ENCODE measurements at regions not wholly inside any gene's neighbourhood (a gene's known extent, or its start where the extent isn't known, plus 50 kb on each side); places are given as distances from the start of the nearest gene placed in this dataset.

DNA sequence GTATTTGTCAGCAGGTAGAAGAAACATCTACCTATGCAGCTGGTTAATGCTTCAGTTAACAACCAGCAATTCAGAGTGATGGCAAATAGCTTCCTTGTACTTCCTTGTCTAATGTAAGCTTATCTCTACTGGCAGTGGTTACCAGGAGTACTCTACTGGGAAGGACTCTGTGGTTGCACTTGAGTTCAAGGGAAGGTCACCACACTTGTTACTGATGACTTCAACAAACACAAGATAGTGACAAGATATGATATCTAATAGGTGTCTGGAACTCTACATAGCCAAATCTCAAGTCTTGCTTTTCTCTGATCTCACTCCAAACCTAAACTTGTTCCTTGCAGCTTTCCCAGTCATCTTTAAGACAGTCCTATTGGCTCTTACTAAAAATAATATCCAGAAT lies 1644.9 kb upstream of the TENM3 start:
- POLR2A ChIA-PET, result no interaction called here
- H3K4me1 ChIP-seq, result no peaks in the 10 kb centered on the region
- H3K4me1 Mint-ChIP-seq (ENCODE audit: low read depth, unreplicated experiment), result no peaks in the 10 kb centered on the region

DNA sequence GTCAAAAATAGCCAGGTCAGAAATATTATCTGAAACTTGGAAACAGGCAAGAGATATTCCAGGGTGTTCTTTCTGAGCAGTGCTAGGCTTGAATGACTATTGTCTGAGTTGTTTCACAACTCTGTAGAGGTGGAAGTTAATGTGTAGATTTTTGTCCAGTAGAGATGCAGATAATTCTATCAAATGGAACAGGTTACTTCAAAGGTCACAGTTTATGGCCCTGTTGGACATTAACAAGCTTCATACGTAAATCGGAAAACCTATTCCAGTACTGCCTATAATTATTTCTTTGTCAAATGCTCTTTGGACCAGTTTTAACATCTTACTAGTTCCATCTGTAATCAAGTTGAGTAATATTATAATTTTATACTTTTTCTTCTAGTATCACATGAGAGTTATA lies 1639.4 kb upstream of the TENM3 start:
- Histone ChIP-seq H3K27me3 (replicated peaks; ENCODE audit: control insufficient read depth, insufficient read depth, low read length) (no peaks in the 10 kb centered on the region), H3K9me3 (no peaks in the 10 kb centered on the region), H3K4me1 (0 out of 2 replicates have a peak, but pooled peaks cover 3% of the 10 kb centered on the region), H3K36me3 (ENCODE audit: control insufficient read depth, insufficient read depth, low read length) (no peaks in the 10 kb centered on the region), H3K4me3 (ENCODE audit: low read depth, low read length) (no peak overlapping the region)
- Mint-ChIP-seq H3K9me3 (ENCODE audit: unreplicated experiment) (no peaks in the 10 kb centered on the region), H3K4me3 (ENCODE audit: unreplicated experiment) (no peak overlapping the region), H3K27ac (ENCODE audit: unreplicated experiment) (no peak overlapping the region), H3K27me3 (ENCODE audit: insufficient read depth, unreplicated experiment) (no peaks in the 10 kb centered on the region), H3K36me3 (ENCODE audit: insufficient read depth, unreplicated experiment) (no peaks in the 10 kb centered on the region), H3K4me1 (ENCODE audit: low read depth, unreplicated experiment) (no peaks in the 10 kb centered on the region)
- intact Hi-C loops (cut with micrococcal nuclease; ENCODE audit: unreplicated experiment), result no loop called here
- ChIA-PET CTCF (no interaction called here), POLR2A (no interaction called here)
- no TSS peak for BruUV-seq (replicated peaks)
- no peak for DNase-seq
- TF ChIP-seq, protein P1, sequence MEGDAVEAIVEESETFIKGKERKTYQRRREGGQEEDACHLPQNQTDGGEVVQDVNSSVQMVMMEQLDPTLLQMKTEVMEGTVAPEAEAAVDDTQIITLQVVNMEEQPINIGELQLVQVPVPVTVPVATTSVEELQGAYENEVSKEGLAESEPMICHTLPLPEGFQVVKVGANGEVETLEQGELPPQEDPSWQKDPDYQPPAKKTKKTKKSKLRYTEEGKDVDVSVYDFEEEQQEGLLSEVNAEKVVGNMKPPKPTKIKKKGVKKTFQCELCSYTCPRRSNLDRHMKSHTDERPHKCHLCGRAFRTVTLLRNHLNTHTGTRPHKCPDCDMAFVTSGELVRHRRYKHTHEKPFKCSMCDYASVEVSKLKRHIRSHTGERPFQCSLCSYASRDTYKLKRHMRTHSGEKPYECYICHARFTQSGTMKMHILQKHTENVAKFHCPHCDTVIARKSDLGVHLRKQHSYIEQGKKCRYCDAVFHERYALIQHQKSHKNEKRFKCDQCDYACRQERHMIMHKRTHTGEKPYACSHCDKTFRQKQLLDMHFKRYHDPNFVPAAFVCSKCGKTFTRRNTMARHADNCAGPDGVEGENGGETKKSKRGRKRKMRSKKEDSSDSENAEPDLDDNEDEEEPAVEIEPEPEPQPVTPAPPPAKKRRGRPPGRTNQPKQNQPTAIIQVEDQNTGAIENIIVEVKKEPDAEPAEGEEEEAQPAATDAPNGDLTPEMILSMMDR (IDR thresholded peaks at IDR 0.05; ENCODE audit: insufficient read depth in 1 of 2, low read depth in 1 of 2, low read length in 1 of 2, severe bottlenecking in 1 of 2, unreplicated experiment in 1 of 2), result no peak

More for the DNA sequence above, 1644.9 kb upstream of the TENM3 start:
- H3K27ac Mint-ChIP-seq (ENCODE audit: unreplicated experiment), result no peak overlapping the region
- H3K36me3 ChIP-seq (ENCODE audit: control insufficient read depth, insufficient read depth, low read length), result no peaks in the 10 kb centered on the region
- H3K27me3 Mint-ChIP-seq (ENCODE audit: insufficient read depth, unreplicated experiment), result peaks cover 2% of the 10 kb centered on the region
- no peak overlapping the region for H3K4me3 Mint-ChIP-seq (ENCODE audit: unreplicated experiment)
- H3K4me3 ChIP-seq (ENCODE audit: low read depth, low read length), result no peak overlapping the region
- no TSS peak for BruUV-seq (replicated peaks)
- TF ChIP-seq, protein P1 (IDR thresholded peaks at IDR 0.05; ENCODE audit: insufficient read depth in 1 of 2, low read depth in 1 of 2, low read length in 1 of 2, severe bottlenecking in 1 of 2, unreplicated experiment in 1 of 2), result no peak
- DNase-seq, result no peak
- H3K27me3 ChIP-seq (replicated peaks; ENCODE audit: control insufficient read depth, insufficient read depth, low read length), result no peaks in the 10 kb centered on the region
- CTCF ChIA-PET, result no interaction called here
- no peaks in the 10 kb centered on the region for H3K9me3 ChIP-seq
- H3K36me3 Mint-ChIP-seq (ENCODE audit: insufficient read depth, unreplicated experiment), result no peaks in the 10 kb centered on the region
- intact Hi-C loops (cut with micrococcal nuclease; ENCODE audit: unreplicated experiment), result no loop called here
- no peaks in the 10 kb centered on the region for H3K9me3 Mint-ChIP-seq (ENCODE audit: unreplicated experiment)

DNA sequence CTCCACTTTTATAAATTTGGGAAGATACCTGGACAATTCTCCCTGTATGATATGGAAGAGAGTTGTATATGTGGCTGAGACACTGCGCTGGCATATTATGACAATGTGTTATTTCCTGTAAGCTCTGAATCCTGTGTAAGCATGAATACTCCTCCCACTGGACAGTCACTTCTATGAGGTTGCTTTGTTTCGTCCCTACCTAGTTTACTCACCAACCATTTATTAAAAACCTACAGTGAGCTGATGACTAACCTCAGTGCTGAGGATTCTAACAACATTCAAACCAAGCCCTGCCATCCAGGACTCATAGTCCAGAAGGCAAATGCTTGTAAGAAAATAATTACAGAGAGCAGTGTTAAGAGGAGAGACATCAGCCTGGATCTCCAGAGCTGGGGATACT lies 1632.9 kb upstream of the TENM3 start:
- H3K36me3 Mint-ChIP-seq (ENCODE audit: insufficient read depth, unreplicated experiment), result no peaks in the 10 kb centered on the region
- no peak overlapping the region for H3K4me3 Mint-ChIP-seq (ENCODE audit: unreplicated experiment)
- TF ChIP-seq, protein P1 (IDR thresholded peaks at IDR 0.05; ENCODE audit: insufficient read depth in 1 of 2, low read depth in 1 of 2, low read length in 1 of 2, severe bottlenecking in 1 of 2, unreplicated experiment in 1 of 2), result no peak
- no peaks in the 10 kb centered on the region for H3K9me3 Mint-ChIP-seq (ENCODE audit: unreplicated experiment)
- Histone ChIP-seq H3K4me3 (ENCODE audit: low read depth, low read length) (no peak overlapping the region), H3K27me3 (replicated peaks; ENCODE audit: control insufficient read depth, insufficient read depth, low read length) (no peaks in the 10 kb centered on the region), H3K36me3 (ENCODE audit: control insufficient read depth, insufficient read depth, low read length) (no peaks in the 10 kb centered on the region), H3K9me3 (no peaks in the 10 kb centered on the region), H3K4me1 (no peaks in the 10 kb centered on the region)
- peaks cover 4% of the 10 kb centered on the region for H3K27me3 Mint-ChIP-seq (ENCODE audit: insufficient read depth, unreplicated experiment)
- H3K27ac Mint-ChIP-seq (ENCODE audit: unreplicated experiment), result no peak overlapping the region
- intact Hi-C loops (cut with micrococcal nuclease; ENCODE audit: unreplicated experiment), result no loop called here
- ChIA-PET POLR2A (no interaction called here), CTCF (no interaction called here)
- no peak for DNase-seq
- BruUV-seq (replicated peaks), result no TSS peak
- H3K4me1 Mint-ChIP-seq (ENCODE audit: low read depth, unreplicated experiment), result no peaks in the 10 kb centered on the region

Data from Caco-2 (cell line).